ENCODE measurements at regions not wholly inside any gene's neighbourhood (a gene's known extent, or its start where the extent isn't known, plus 50 kb on each side); places are given as distances from the start of the nearest gene placed in this dataset.

GRCh38 chr14:62443796-62444195 is 601.5 kb downstream of the KCNH5 start:
- Mint-ChIP-seq H3K27me3 (ENCODE audit: low read depth) (peaks cover 2% of the 10 kb centered on the region; the same call in 1 of the 2 replicates), H3K36me3 (ENCODE audit: insufficient read depth in 1 of 3, low read depth in 3 of 3) (peaks cover 30 to 41% (median 35%) of the 10 kb centered on the region in 3 experiments), H3K4me3 (no peak overlapping the region), H3K9me3 (peaks cover 41 to 48% of the 10 kb centered on the region in 2 experiments), H3K4me1 (peaks cover 24 to 30% of the 10 kb centered on the region in 2 experiments), H3K27ac (peak overlapping the region in 1 of 3 experiments; percentile 36; a peak in 1 of 7 replicates)
- Histone ChIP-seq H2BK5ac (ENCODE audit: insufficient read length, low read length) (no peak overlapping the region), H2BK120ac (ENCODE audit: low read depth, low read length, poor library complexity, severe bottlenecking) (no peak overlapping the region), H3K23ac (ENCODE audit: insufficient read length, low read depth, low read length) (no peak overlapping the region), H2BK20ac (ENCODE audit: low read depth, low read length, poor library complexity, severe bottlenecking) (no peak overlapping the region), H3T11ph (ENCODE audit: low read length) (no peak overlapping the region), H3K56ac (ENCODE audit: insufficient read length, low read depth, low read length) (no peak overlapping the region), H3K23me2 (ENCODE audit: insufficient read length, low read depth, low read length, poor library complexity, severe bottlenecking) (no peaks in the 10 kb centered on the region), H3K27ac (ENCODE audit: insufficient read length, low read depth, low read length) (no peak overlapping the region), H4K5ac (ENCODE audit: insufficient read length, low read depth, low read length) (no peak overlapping the region), H4K20me1 (ENCODE audit: control insufficient read depth, insufficient read depth, insufficient read length) (no peaks in the 10 kb centered on the region), H4K91ac (ENCODE audit: insufficient read length, low read depth, low read length) (no peak overlapping the region), H3K79me1 (ENCODE audit: insufficient read depth, low read depth, low read length, poor library complexity, severe bottlenecking) (no peaks in the 10 kb centered on the region), H2BK12ac (ENCODE audit: insufficient read length, low read depth, low read length) (no peak overlapping the region), H3K18ac (ENCODE audit: insufficient read length, low read depth, low read length) (no peak overlapping the region), H3K9ac (ENCODE audit: extremely low read depth, insufficient read length, low read length) (no peak overlapping the region), H3K27me3 (ENCODE audit: insufficient read depth, low read length) (no peaks in the 10 kb centered on the region), H3K14ac (ENCODE audit: insufficient read depth, low read length) (no peak overlapping the region), H2AK5ac (ENCODE audit: insufficient read length, low read length) (no peak overlapping the region), H3K9me3 (ENCODE audit: control insufficient read depth, low read depth, low read length) (no peaks in the 10 kb centered on the region), H3K4ac (ENCODE audit: low read depth, low read length) (no peak overlapping the region), H3K4me2 (ENCODE audit: insufficient read depth, insufficient read length, low read length) (no peak overlapping the region), H4K8ac (replicated peaks; ENCODE audit: insufficient read length, low read depth, low read length) (no peak overlapping the region), H2AFZ (ENCODE audit: low read length) (no peak overlapping the region), H3K79me2 (ENCODE audit: insufficient read depth, low read length) (no peaks in the 10 kb centered on the region; the same call in 1 of the 2 replicates), H3K4me1 (ENCODE audit: insufficient read depth, low read length) (no peaks in the 10 kb centered on the region; the same call in 1 of the 2 replicates), H2BK15ac (ENCODE audit: low read depth, low read length) (no peak overlapping the region)
- WGBS (ENCODE audit: extremely low coverage, insufficient read length, low lambda C conversion rate): no CpG with 5 or more reads among the region's 3 CpGs
- no peak for DNase-seq
- no peak for TF ChIP-seq CTCF (conservative IDR thresholded peaks at IDR 0.05)

Measured in H9 (cell line).